OCI-M1 (cell line): ENCODE measurements at regions not wholly inside any gene's neighbourhood (a gene's known extent, or its start where the extent isn't known, plus 50 kb on each side); places are given as distances from the start of the nearest gene placed in this dataset.

Source experiments
- DNase-seq: peaks from one replicate; lab custom pipeline; 2025; lab: John Stamatoyannopoulos, UW

DNA sequence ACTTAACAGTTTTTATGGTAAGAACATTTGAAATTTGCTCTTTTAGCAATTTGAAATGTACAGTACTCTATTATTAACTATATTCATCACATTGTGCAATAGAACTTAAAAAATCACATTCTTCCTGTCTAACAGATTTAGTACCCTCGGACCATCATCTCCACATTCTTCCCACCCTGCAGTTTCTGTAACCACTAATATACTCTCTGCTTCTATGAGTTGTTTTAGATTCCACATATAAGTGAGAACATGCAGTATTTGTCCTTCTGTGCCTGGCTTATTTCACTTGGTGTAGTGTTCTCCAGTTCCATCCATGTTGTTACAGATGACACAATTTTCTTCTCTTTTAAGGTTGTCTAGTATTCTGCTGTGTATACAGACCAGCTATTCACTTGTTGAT, 88.9 kb upstream of the SEC61G start:
- no peak for DNase-seq

DNA sequence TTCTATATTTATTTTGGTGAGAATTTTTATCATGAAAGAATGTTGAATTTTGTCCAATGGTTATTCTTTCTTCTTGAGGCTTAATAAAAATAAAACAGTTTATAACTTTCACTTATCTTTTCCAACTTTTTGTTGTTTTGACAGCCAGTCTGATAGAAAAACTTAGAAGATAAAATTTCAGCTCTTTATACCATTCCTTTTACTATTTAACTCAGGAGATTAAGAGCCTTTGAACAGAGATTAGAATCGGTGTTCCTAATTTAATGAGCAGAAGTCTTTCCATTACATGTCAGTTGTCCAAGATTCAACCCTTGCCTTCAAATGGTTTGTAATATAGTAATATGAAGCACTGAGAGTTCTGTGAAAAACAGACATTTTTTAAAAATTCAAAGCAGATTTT, 97.8 kb upstream of the SEC61G start:
- DNase-seq: no peak

- no peak for DNase-seq
Observed at GRCh38 chr7:54857294-54857693, 98.3 kb upstream of the SEC61G start.

GRCh38 chr7:54858008-54858692, 99.1 kb upstream of the SEC61G start:
- no peak for DNase-seq

DNA sequence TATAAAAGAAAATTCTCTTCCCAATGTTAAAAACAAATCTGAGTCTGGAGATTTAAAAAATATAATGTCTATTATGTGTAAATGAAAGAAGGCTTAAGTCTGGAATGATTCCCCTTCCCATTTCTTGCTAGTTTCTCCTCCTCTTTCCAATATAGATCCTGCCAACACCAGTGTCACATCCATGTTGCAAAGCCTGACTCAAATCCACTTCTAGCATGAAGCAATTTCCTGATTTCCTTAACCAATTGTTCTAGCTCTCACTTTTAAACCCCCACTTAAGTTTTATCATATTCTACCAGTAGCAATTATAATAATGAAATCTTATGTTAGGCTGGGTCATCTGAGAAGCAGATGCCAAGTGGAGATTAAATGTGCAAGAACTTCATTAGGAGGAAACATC, 100.1 kb upstream of the SEC61G start:
- DNase-seq: no peak

DNA sequence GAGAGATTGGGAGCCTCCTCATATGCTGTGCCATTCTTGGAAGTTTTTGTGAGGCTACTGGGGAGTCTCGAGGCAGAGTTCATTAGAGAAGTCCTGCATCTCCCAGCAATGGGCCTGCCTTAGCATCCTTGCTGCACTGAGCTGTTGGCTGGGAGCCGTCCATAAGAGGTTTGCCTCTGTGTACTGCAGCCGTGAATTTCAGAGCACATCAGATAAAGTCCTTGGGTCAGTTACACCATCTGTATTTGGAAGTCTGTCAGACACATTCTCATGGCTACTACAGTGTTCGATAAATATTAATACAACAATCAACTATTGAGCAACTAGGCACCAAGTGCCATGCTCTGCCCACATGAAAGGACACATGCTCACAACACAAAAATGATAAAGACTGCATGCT, 100.5 kb upstream of the SEC61G start:
- DNase-seq: no peak

- no peak for DNase-seq
Observed at GRCh38 chr7:54860003-54860775, 101.2 kb upstream of the SEC61G start.

GRCh38 chr7:54860843-54861242, 101.8 kb upstream of the SEC61G start:
- no peak for DNase-seq

- DNase-seq: no peak
Observed at GRCh38 chr7:54864663-54865062, 105.7 kb upstream of the SEC61G start.

DNA sequence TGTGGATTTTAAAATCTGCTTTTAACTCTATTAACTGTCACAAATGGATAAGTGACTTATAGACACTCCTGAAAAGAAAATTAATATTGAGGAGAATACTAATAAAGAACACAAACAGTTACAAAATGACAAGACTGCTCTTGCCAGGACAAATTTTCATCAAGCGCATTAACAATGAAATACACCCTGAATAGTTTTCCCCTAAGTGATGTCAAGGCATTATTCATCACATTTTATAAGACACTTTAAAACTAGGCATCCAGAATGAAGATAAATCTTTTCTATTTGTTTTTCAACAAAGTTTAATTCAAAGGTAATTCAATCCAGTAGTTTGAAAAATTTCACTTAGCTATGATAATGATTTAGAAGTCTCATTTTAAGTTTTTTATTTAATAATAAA, 110.5 kb upstream of the SEC61G start:
- DNase-seq: no peak

DNA sequence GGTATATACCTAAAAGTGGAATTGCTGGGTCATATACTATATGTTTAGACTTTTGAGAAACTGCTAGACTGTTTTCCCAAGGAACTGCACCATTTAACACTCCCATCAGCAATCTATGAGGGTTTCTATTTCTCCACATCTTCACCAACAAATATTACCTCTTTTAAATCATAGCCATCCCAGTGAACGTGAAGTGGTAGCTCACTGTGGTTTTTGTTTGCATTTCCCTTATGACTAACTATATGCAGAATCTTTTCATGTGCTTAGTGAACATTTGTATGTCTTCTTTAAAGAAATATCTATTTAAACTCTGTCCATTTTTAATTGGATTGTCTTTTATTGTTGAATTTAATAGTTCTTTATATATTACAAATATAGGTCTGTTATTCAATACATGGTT, 115.8 kb upstream of the SEC61G start:
- no peak for DNase-seq

GRCh38 chr7:54877683-54878082, 118.7 kb upstream of the SEC61G start:
- DNase-seq: no peak

DNA sequence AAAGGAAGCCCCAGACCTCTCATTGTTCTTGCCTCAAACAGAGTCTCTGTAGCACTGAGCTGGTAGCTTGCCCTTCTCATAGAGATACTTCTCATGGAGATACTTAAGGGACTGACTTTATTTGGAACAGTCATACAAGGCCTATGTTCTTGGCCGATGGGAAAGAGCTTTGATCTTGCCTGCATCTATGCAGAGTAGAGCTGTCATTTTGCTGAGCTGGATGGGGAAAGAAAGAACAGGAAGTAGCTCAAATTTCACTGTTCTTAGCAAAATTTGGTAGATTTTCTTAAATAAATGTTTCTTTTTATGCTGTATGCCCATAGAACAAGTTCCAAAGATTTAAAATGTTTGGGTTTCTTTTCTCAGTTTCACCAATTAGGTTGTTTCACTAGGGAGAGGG, 119.3 kb upstream of the SEC61G start:
- no peak for DNase-seq

GRCh38 chr7:54879776-54880175, 120.8 kb upstream of the SEC61G start:
- no peak for DNase-seq

DNA sequence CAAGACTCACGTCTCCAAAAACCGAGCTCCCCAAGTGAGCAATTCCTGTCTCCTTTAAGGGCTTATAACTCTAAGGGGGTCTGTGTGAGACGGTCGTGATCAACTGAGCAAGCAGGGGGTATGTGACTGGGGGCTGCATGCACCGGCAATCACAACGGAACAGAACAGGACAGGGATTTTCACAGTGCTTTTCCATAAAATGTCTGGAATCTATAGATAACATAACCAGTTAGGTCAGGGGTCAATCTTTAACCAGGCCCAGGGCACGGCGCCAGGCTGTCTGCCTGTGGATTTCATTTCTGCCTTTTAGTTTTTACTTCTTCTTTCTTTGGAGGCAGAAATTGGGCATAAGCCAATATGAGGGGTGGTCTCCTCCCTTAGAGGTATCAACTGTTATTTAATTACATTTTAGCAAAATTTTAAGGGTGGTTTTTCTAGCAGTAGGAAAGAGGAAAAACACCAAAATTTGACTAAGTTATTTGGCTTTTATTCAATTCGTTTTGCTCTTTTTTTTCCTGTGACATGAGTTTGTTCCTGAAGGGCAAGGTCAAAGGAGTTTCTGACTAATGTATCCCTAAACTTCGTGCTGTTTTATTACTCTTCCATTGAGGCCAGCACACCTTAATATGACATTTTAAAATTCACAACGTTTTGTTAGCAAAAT, 121.4 kb upstream of the SEC61G start:
- DNase-seq: no peak

DNA sequence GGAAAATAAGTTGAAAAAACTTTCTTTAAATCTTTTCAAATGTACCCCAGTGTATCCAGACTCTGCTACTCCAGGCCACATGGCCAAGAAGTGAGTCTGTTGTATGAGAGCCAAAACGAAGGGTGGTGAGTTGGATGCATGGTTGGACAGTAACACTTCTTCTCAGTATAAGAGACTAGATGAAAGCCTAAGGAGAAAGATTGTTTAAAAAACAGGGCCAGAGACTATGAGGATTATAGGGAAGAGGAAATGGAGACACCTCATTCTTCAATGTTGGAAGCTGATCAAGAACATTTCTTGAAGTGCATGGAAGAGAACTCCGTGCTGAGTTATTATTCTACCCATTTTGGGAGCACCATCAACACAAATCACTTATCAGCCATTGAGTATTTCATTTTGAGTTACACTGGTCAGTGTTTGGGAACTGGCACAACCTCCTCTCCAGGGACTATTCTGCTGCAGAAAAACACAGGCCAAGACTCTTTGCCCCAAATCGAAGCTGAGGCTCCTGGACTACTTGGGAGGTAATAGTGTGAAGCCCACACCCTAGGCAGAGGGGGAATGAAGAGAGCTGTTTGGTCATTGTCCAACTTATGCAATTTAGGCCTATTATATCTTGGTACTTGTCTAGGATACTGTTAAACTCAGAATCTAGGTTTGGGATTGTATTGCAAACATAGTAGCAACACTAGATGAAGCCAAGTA, 123.0 kb upstream of the SEC61G start:
- DNase-seq: no peak

DNA sequence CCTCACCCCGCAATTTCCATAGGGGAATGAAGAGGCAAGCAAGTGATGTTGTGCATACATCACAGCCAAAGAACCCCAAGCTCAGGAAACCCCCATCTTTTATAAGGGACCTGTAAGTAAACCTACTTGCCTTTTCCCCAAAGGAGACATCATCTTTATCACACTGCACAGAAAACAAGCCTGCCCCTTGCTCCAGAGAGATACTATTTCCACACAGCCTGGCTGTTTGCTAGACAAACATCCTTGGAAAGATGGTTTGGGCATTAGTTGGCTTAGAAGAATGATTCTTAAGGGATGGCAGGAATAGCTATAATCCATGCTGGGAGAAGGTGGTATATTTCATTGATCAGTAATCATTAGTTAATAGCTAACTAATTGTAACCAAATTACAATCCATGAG, 123.7 kb upstream of the SEC61G start:
- DNase-seq: no peak

DNA sequence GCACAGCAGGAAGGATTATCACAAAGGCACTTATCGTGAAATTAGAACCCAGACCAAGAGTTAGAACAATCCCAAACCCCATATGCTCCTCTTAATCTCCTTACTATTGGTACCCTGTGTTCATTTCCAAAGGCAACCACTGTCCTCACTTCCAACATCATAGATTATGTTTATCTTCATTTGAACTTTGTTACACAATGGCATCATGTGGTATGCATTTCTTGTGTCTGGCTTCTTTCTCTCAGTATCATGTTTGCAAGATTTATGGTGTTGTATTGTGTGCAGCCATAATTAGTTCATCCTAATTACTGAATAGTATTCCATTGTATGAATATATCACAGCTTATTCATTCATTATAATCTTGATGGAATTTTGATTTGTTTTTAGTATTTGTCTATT, 124.6 kb upstream of the SEC61G start:
- DNase-seq: no peak

DNA sequence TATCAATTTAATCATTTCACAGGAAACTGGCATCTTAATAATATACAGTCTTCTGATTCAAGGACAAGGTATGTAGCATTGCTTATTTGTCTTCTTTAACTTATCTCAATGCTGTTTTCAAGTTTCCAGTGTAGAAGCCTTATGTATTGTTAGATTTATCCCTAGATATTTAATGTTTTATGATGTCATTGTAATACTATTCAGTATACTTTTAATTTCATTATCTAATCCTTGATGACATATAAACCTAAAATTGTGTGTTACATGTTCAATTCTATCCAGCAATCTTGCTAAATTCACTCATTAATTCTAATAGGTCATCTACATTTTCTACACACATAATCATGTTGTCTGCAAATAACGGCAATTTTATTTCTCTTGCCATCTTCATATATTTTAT, 126.3 kb upstream of the SEC61G start:
- DNase-seq: no peak

- no peak for DNase-seq
Observed at GRCh38 chr7:54888067-54888733, 129.2 kb upstream of the SEC61G start.

GRCh38 chr7:54888734-54889082, 129.7 kb upstream of the SEC61G start:
- no peak for DNase-seq

GRCh38 chr7:54897891-54898290, 120.9 kb upstream of the EGFR start:
- DNase-seq: no peak
